GM10248 (cell line): ENCODE measurements at regions not wholly inside any gene's neighbourhood (a gene's known extent, or its start where the extent isn't known, plus 50 kb on each side); places are given as distances from the start of the nearest gene placed in this dataset.

Experiments
- CTCF ChIA-PET: fragments of 300-600 bp; sonication (Branson Sonifier 250); formaldehyde crosslinking; extraction: SDS; loops from one replicate; lab custom pipeline; 2021; ENCODE audit warnings: antibody characterized with exemption; lab: Yijun Ruan, JAX
- POLR2A ChIA-PET: fragments of 350-650 bp; sonication (Branson Sonifier 250); formaldehyde crosslinking; extraction: SDS; loops from one replicate; lab custom pipeline; 2020; ENCODE audit warnings: antibody characterized with exemption; lab: Yijun Ruan, JAX
- DNase-seq: peaks from one replicate; pipeline ENCODE4 v3.0.0; 2012; ENCODE audit errors: extremely low spot score
- TF ChIP-seq, protein P1 (sequence below): IDR thresholded peaks from 2 replicates; pipeline ENCODE4 v1.5.1; 2012; ENCODE audit warnings: mild to moderate bottlenecking, low read depth; ENCODE audit errors: extremely low read depth, missing control alignments, control extremely low read depth

- no peak for DNase-seq
- CTCF ChIA-PET = no interaction called here
- POLR2A ChIA-PET = no interaction called here
- TF ChIP-seq, protein P1, sequence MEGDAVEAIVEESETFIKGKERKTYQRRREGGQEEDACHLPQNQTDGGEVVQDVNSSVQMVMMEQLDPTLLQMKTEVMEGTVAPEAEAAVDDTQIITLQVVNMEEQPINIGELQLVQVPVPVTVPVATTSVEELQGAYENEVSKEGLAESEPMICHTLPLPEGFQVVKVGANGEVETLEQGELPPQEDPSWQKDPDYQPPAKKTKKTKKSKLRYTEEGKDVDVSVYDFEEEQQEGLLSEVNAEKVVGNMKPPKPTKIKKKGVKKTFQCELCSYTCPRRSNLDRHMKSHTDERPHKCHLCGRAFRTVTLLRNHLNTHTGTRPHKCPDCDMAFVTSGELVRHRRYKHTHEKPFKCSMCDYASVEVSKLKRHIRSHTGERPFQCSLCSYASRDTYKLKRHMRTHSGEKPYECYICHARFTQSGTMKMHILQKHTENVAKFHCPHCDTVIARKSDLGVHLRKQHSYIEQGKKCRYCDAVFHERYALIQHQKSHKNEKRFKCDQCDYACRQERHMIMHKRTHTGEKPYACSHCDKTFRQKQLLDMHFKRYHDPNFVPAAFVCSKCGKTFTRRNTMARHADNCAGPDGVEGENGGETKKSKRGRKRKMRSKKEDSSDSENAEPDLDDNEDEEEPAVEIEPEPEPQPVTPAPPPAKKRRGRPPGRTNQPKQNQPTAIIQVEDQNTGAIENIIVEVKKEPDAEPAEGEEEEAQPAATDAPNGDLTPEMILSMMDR = no peak
Measured at GRCh38 chr11:25927411-25927953, 404.4 kb upstream of the ANO3 start.

DNA sequence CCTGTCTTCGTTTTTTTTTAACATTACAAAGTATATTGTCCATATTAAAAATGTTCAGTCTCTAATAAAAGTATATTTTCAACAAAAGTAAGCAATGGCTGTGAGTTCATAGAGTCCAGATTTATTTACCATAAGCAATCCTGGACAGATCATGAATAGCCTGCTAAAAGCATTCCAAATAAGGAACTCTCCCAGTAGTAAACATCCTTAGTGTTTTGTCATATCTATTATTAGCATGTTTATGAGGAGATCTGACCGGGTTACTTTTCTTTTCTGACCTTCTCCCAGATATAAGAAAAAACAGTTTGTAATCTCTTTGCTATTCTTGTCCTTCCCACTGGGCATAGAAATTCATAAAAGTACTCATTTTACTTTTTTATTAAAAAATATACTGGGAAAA, 403.9 kb upstream of the ANO3 start:
- no peak for DNase-seq
- TF ChIP-seq, protein P1 = no peak
- POLR2A ChIA-PET = no interaction called here
- CTCF ChIA-PET = no interaction called here

GRCh38 chr11:25938952-25939351, 393.0 kb upstream of the ANO3 start:
- POLR2A ChIA-PET = no interaction called here
- TF ChIP-seq, protein P1 = no peak
- CTCF ChIA-PET = no interaction called here

GRCh38 chr11:25939691-25940090, 392.2 kb upstream of the ANO3 start:
- no peak for DNase-seq
- ChIA-PET POLR2A (no interaction called here), CTCF (interaction anchor here (0.7 to 1.0 kb wide), 2 partner anchors 10 to 16 kb away, joined by 3 read pairs; no protein-coding TSS in a partner anchor)
- TF ChIP-seq, protein P1 = no peak

More at GRCh38 chr11:25938952-25939351, 393.0 kb upstream of the ANO3 start:
- DNase-seq = no peak

DNA sequence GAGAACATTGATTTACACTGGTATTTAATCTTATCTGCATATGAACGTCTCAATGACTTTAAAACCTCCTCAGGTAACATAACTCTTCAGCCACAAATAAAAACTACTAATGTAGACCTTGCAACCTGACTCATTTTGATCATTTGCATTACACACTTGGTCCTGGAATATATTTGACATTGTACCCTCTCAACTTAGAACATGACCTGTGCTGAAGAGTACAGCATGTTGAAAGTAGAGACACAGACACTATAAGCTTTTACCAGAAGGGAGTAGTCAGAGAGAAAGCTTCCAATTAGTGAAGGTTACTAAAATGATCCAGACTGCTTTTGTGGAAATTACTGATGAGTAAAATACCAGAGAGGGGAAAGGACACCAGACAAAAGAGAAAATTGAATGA, 390.6 kb upstream of the ANO3 start:
- TF ChIP-seq, protein P1 = no peak
- CTCF ChIA-PET = no interaction called here
- POLR2A ChIA-PET = no interaction called here

GRCh38 chr11:25943031-25943430, 388.9 kb upstream of the ANO3 start:
- CTCF ChIA-PET = interaction anchor here (0.9 kb wide), 1 partner anchor 53 kb away, joined by 3 read pairs; no protein-coding TSS in a partner anchor
- TF ChIP-seq, protein P1 = no peak
- no peak for DNase-seq
- POLR2A ChIA-PET = no interaction called here

More for the DNA sequence above, 390.6 kb upstream of the ANO3 start:
- DNase-seq = no peak
